SK-N-SH (cell line): ENCODE measurements at regions not wholly inside any gene's neighbourhood (a gene's known extent, or its start where the extent isn't known, plus 50 kb on each side); places are given as distances from the start of the nearest gene placed in this dataset.
A peak's percentile ranks its signal among the peaks of the same experiment; 100 is the strongest.

Source experiments
- CTCF ChIA-PET: fragments of 300-600, 350-600 bp; formaldehyde crosslinking; extraction: SDS; loops from one replicate; lab custom pipeline; 2021; lab: Yijun Ruan, JAX
- POLR2A ChIA-PET: fragments of 350-600 bp; sonication (Branson Sonifier 250); formaldehyde crosslinking; extraction: SDS; loops from one replicate; lab custom pipeline; 2020; ENCODE audit warnings: antibody characterized with exemption, inconsistent platforms; lab: Yijun Ruan, JAX
- DNase-seq: peaks from one replicate; pipeline ENCODE4 v3.0.0; 2012
- H2AFZ ChIP-seq: fragments of 200-600 bp; sonication (generic); 2 replicates; pipeline ENCODE4 v1.8.1; 2016; ENCODE audit warnings: antibody characterized with exemption, mild to moderate bottlenecking, low read depth
- H3F3A ChIP-seq: fragments of 200-600 bp; sonication (generic); replicated peaks from 2 replicates; pipeline ENCODE3; 2016; ENCODE audit warnings: antibody characterized with exemption, mild to moderate bottlenecking; ENCODE audit not compliant: insufficient read depth
- H3K27ac ChIP-seq, 2 experiments: fragments of 200-500 bp in 1 of 2; fragments of 200-600 bp in 1 of 2; sonication (Bioruptor generic) in 1 of 2; sonication (generic), shearing (Covaris generic) in 1 of 2; 2 replicates each; pipeline versions ENCODE4 v1.5.1 to v1.6.1; 2014 to 2016; ENCODE audit warnings: low read depth in 2 of 2, inconsistent platforms in 1 of 2, low read length in 1 of 2, mild to moderate bottlenecking in 1 of 2, mixed read lengths in 1 of 2
- H3K27me3 ChIP-seq: fragments of 200-600 bp; sonication (generic), shearing (Covaris generic); 2 replicates; pipeline ENCODE4 v1.6.1; 2016; ENCODE audit warnings: mixed run types; ENCODE audit not compliant: insufficient read depth
- H3K36me3 ChIP-seq, 2 experiments: fragments of 200-500 bp in 1 of 2; fragments of 200-600 bp in 1 of 2; sonication (Bioruptor generic) in 1 of 2; sonication (generic) in 1 of 2; replicated peaks in 1 of 2; 2 replicates each; pipeline versions ENCODE3 to v1.5.1; 2014 to 2016; ENCODE audit warnings: low read length in 1 of 2, mild to moderate bottlenecking in 1 of 2; ENCODE audit not compliant: insufficient read depth in 2 of 2, control insufficient read depth in 1 of 2
- H3K4me1 ChIP-seq, 2 experiments: fragments of 200-500 bp in 1 of 2; fragments of 200-600 bp in 1 of 2; sonication (Bioruptor generic) in 1 of 2; sonication (generic), shearing (Covaris generic) in 1 of 2; 2 replicates each; pipeline versions ENCODE4 v1.5.1 to v1.6.1; 2014 to 2016; ENCODE audit warnings: low read depth in 1 of 2, low read length in 1 of 2, mixed run types in 1 of 2; ENCODE audit not compliant: insufficient read depth in 2 of 2, control insufficient read depth in 1 of 2
- H3K4me2 ChIP-seq: fragments of 200-600 bp; sonication (generic), shearing (Covaris generic); 2 replicates; pipeline ENCODE4 v1.6.1; 2017; ENCODE audit warnings: mixed run types
- H3K4me3 ChIP-seq, 2 experiments: fragments of 200-500 bp in 1 of 2; fragments of 200-600 bp in 1 of 2; sonication (Bioruptor generic) in 1 of 2; sonication (generic), shearing (Covaris generic) in 1 of 2; 2 replicates each; pipeline versions ENCODE4 v1.5.1 to v1.8.1; 2014 to 2016; ENCODE audit warnings: low read depth in 2 of 2, inconsistent platforms in 1 of 2, low read length in 1 of 2, mild to moderate bottlenecking in 1 of 2, mixed read lengths in 1 of 2, moderate library complexity in 1 of 2
- H3K79me2 ChIP-seq: fragments of 200-600 bp; sonication (generic); 2 replicates; pipeline ENCODE4 v1.8.1; 2017; ENCODE audit warnings: mild to moderate bottlenecking; ENCODE audit not compliant: insufficient read depth
- H3K9ac ChIP-seq: fragments of 200-600 bp; sonication (generic); 2 replicates; pipeline ENCODE4 v1.6.1; 2017; ENCODE audit warnings: mixed run types
- H3K9me2 ChIP-seq: fragments of 200-600 bp; sonication (generic); 2 replicates; pipeline ENCODE4 v1.6.1; 2017; ENCODE audit warnings: mixed run types
- H3K9me3 ChIP-seq: fragments of 200-600 bp; sonication (generic); 2 replicates; pipeline ENCODE4 v1.6.1; 2017; ENCODE audit warnings: mixed run types, mild to moderate bottlenecking, moderate library complexity
- H4K20me1 ChIP-seq: fragments of 200-600 bp; sonication (generic); 2 replicates; pipeline ENCODE4 v1.6.1; 2017; ENCODE audit warnings: mild to moderate bottlenecking, mixed run types; ENCODE audit not compliant: insufficient read depth
- CHD2 ChIP-seq: fragments of 150-350 bp; IDR thresholded peaks from 2 replicates; pipeline ENCODE4 v1.6.1; 2018; ENCODE audit warnings: low read length; ENCODE audit not compliant: partially characterized antibody
- EP300 ChIP-seq, 2 experiments: IDR thresholded peaks; 2 replicates each; pipeline versions ENCODE4 v1.4.0 to v1.6.1; 2012; ENCODE audit warnings: borderline replicate concordance in 1 of 2, low read depth in 1 of 2, low read length in 1 of 2
- FOSL2 ChIP-seq: IDR thresholded peaks from 2 replicates; pipeline ENCODE4 v1.4.0; 2012; ENCODE audit warnings: low read depth, mild to moderate bottlenecking, moderate library complexity, borderline replicate concordance
- RCOR1 ChIP-seq: fragments of 150-350 bp; IDR thresholded peaks from 2 replicates; pipeline ENCODE4 v1.6.1; 2017; ENCODE audit warnings: antibody characterized with exemption, low read length
- RFX5 ChIP-seq: IDR thresholded peaks from 2 replicates; pipeline ENCODE4 v1.6.1; 2012; ENCODE audit warnings: mild to moderate bottlenecking, improper control_type of control experiment, low read length
- TCF12 ChIP-seq: IDR thresholded peaks from 2 replicates; pipeline ENCODE4 v1.4.0; 2012
- YY1 ChIP-seq: IDR thresholded peaks from 2 replicates; pipeline ENCODE4 v1.4.0; 2012; ENCODE audit warnings: low read depth, mild to moderate bottlenecking
- WGBS: methylation state at CpG from one replicate; pipeline ENCODE4 v1.1.6; 2017; ENCODE audit warnings: low lambda C conversion rate; 5-methylcytosine and 5-hydroxymethylcytosine counted together
- TF ChIP-seq, protein P1 (sequence below): IDR thresholded peaks from 2 replicates; pipeline ENCODE4 v1.6.1; 2012; ENCODE audit warnings: mild to moderate bottlenecking, low read depth, low read length, moderate library complexity
- TF ChIP-seq, protein P2 (sequence below): IDR thresholded peaks from 2 replicates; pipeline ENCODE4 v1.4.0; 2012; ENCODE audit warnings: low read depth, borderline replicate concordance
- TF ChIP-seq, protein P3 (sequence below): IDR thresholded peaks from 2 replicates; pipeline ENCODE4 v1.4.0; 2012; ENCODE audit warnings: low read depth

DNA sequence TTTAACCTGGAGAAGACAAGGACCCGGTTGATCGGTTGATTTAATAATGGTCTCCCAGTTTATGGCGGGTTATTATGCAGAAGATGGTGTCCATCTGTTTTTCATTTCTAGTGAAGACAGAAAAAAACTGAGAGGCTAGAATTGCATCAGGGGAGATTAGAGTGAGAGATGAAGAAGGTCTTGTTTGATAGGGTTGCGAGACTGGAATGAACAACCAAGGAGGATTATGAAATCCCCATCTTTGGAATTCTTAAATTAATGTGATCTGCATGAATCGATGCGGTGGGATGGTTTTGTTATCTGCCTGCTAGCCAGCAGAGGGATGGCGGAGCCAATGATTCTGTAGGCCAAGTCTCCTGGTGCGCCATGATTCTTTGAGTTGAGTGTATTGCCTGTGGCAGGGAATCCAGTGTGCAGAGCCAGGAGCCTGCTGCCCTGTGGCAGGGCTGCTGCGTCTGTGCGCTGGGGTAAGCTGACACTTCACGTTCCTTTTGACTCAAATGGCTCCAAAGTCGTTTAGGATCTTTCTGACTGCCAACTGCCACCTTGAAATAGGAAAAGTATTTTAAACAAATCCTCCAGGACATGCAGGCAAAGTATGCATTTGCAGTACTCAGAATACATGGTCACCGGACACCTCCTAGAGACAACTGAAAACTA is 200.1 kb downstream of the CLIC5 start:
- no peaks in the 10 kb centered on the region for H3K79me2 ChIP-seq
- POLR2A ChIA-PET = no interaction called here
- H3K4me2 ChIP-seq = 0 out of 2 replicates have a peak overlapping the region, but pooled peaks have one; percentile 50
- no peaks in the 10 kb centered on the region for H3K9me2 ChIP-seq
- peak overlapping the region; percentile 20; the same call in 1 of the 2 replicates for H2AFZ ChIP-seq
- no peaks in the 10 kb centered on the region for H3K36me3 ChIP-seq
- 0 out of 4 replicates have a peak overlapping the region, but pooled peaks of 1 of the 2 experiments have one; percentile 11 for H3K4me3 ChIP-seq
- 15% methylated on average over 13 of the region's 13 CpGs for WGBS
- TF ChIP-seq EP300 (IDR thresholded peaks at IDR 0.05; ENCODE audit: borderline replicate concordance in 1 of 2, low read depth in 1 of 2, low read length in 1 of 2) (no peak), YY1 (0 out of 2 replicates have a peak, but pooled peaks have one; percentile 22)
- TF ChIP-seq, all 33 proteins: peak for 1
- Histone ChIP-seq H4K20me1 (no peaks in the 10 kb centered on the region), H3K27ac (0 out of 4 replicates have a peak overlapping the region, but pooled peaks of 1 of the 2 experiments have one; percentile 17), H3K9me3 (no peaks in the 10 kb centered on the region), H3K4me1 (no peaks in the 10 kb centered on the region), H3K27me3 (no peaks in the 10 kb centered on the region; the same call in 1 of the 2 replicates), H3K9ac (no peak overlapping the region), H3F3A (peaks cover 9% of the 10 kb centered on the region)
- no peak for DNase-seq
- CTCF ChIA-PET = no interaction called here

DNA sequence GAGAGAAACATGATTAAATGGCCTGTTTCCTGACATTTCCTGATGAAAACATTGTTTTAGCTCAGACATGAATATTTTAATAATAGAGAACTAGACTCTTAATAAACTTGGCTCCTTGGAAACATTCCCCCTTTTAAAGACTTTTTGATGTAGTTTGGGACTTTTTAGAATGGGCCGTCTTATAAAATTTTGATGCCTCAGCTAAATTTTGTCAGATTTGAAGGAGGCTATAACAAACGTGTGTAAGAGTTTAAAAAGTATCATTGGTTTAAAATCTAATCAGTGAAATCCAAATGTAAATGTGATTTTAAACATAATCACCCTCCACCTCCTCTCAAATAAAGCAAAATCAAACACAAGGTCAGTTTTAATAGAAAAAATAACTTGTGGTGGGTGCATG is 200.9 kb downstream of the CLIC5 start:
- no peak overlapping the region for H3K9ac ChIP-seq
- no peaks in the 10 kb centered on the region for H3K4me1 ChIP-seq
- ChIA-PET CTCF (no interaction called here), POLR2A (no interaction called here)
- WGBS = 8% methylated on average over 2 of the region's 2 CpGs
- H3K79me2 ChIP-seq = no peaks in the 10 kb centered on the region
- no peaks in the 10 kb centered on the region for H3K36me3 ChIP-seq
- no peaks in the 10 kb centered on the region for H4K20me1 ChIP-seq
- H3K9me3 ChIP-seq = no peaks in the 10 kb centered on the region
- H3K4me3 ChIP-seq = no peak overlapping the region
- peaks cover 9% of the 10 kb centered on the region for H3F3A ChIP-seq
- H3K4me2 ChIP-seq = no peak overlapping the region
- no peaks in the 10 kb centered on the region for H3K9me2 ChIP-seq
- H2AFZ ChIP-seq = no peak overlapping the region
- H3K27me3 ChIP-seq = no peaks in the 10 kb centered on the region; the same call in 1 of the 2 replicates
- DNase-seq = no peak
- TF ChIP-seq, protein P1, sequence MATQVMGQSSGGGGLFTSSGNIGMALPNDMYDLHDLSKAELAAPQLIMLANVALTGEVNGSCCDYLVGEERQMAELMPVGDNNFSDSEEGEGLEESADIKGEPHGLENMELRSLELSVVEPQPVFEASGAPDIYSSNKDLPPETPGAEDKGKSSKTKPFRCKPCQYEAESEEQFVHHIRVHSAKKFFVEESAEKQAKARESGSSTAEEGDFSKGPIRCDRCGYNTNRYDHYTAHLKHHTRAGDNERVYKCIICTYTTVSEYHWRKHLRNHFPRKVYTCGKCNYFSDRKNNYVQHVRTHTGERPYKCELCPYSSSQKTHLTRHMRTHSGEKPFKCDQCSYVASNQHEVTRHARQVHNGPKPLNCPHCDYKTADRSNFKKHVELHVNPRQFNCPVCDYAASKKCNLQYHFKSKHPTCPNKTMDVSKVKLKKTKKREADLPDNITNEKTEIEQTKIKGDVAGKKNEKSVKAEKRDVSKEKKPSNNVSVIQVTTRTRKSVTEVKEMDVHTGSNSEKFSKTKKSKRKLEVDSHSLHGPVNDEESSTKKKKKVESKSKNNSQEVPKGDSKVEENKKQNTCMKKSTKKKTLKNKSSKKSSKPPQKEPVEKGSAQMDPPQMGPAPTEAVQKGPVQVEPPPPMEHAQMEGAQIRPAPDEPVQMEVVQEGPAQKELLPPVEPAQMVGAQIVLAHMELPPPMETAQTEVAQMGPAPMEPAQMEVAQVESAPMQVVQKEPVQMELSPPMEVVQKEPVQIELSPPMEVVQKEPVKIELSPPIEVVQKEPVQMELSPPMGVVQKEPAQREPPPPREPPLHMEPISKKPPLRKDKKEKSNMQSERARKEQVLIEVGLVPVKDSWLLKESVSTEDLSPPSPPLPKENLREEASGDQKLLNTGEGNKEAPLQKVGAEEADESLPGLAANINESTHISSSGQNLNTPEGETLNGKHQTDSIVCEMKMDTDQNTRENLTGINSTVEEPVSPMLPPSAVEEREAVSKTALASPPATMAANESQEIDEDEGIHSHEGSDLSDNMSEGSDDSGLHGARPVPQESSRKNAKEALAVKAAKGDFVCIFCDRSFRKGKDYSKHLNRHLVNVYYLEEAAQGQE = no peak
- TF ChIP-seq RFX5 (no peak), TCF12 (peak; percentile 12; the same call in 1 of the 2 replicates), CHD2 (no peak), RCOR1 (no peak), EP300 (IDR thresholded peaks at IDR 0.05; ENCODE audit: borderline replicate concordance in 1 of 2, low read depth in 1 of 2, low read length in 1 of 2) (no peak), FOSL2 (no peak)
- TF ChIP-seq, protein P2, sequence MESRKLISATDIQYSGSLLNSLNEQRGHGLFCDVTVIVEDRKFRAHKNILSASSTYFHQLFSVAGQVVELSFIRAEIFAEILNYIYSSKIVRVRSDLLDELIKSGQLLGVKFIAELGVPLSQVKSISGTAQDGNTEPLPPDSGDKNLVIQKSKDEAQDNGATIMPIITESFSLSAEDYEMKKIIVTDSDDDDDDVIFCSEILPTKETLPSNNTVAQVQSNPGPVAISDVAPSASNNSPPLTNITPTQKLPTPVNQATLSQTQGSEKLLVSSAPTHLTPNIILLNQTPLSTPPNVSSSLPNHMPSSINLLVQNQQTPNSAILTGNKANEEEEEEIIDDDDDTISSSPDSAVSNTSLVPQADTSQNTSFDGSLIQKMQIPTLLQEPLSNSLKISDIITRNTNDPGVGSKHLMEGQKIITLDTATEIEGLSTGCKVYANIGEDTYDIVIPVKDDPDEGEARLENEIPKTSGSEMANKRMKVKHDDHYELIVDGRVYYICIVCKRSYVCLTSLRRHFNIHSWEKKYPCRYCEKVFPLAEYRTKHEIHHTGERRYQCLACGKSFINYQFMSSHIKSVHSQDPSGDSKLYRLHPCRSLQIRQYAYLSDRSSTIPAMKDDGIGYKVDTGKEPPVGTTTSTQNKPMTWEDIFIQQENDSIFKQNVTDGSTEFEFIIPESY = no peak
- TF ChIP-seq, protein P3, sequence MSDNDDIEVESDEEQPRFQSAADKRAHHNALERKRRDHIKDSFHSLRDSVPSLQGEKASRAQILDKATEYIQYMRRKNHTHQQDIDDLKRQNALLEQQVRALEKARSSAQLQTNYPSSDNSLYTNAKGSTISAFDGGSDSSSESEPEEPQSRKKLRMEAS = no peak
- no peak overlapping the region for H3K27ac ChIP-seq
